CD14-positive monocyte (primary cell): ENCODE measurements at regions not wholly inside any gene's neighbourhood (a gene's known extent, or its start where the extent isn't known, plus 50 kb on each side); places are given as distances from the start of the nearest gene placed in this dataset.

Experiments used
- DNase-seq, 3 donors: peaks; one replicate each; pipeline ENCODE4 v3.0.0-alpha.2; 2011 to 2022
- H2AFZ ChIP-seq: 2 replicates; pipeline ENCODE4 v1.6.0; 2012; ENCODE audit warnings: mild to moderate bottlenecking, low read depth, low read length, inconsistent platforms; ENCODE audit not compliant: insufficient read depth, poor library complexity, severe bottlenecking
- H3K27ac ChIP-seq, 2 donors: 1 replicate in 1 of 2; 2 replicates in 1 of 2; pipeline ENCODE4 v1.5.1; 2012 to 2013; ENCODE audit warnings: low read length in 2 of 2, control low read depth in 1 of 2, inconsistent platforms in 1 of 2, low read depth in 1 of 2, mild to moderate bottlenecking in 1 of 2
- H3K27me3 ChIP-seq, 2 donors: one replicate each; pipeline versions ENCODE4 v1.6.0 to v1.6.1; 2011 to 2013; ENCODE audit warnings: low read length in 2 of 2; ENCODE audit not compliant: control insufficient read depth in 2 of 2, insufficient read depth in 2 of 2
- H3K36me3 ChIP-seq, 2 donors: replicated peaks in 1 of 2; 1 replicate in 1 of 2; 2 replicates in 1 of 2; pipeline versions ENCODE4 v1.5.1 to v1.6.1; 2012 to 2013; ENCODE audit warnings: low read length in 2 of 2, control low read depth in 1 of 2, inconsistent platforms in 1 of 2, mild to moderate bottlenecking in 1 of 2; ENCODE audit not compliant: insufficient read depth in 2 of 2, control insufficient read depth in 1 of 2
- H3K4me1 ChIP-seq, 2 donors: 1 replicate in 1 of 2; 2 replicates in 1 of 2; pipeline versions ENCODE4 v1.5.1 to v1.6.1; 2012 to 2013; ENCODE audit warnings: low read length in 2 of 2, control low read depth in 1 of 2, inconsistent platforms in 1 of 2, mild to moderate bottlenecking in 1 of 2, moderate library complexity in 1 of 2; ENCODE audit not compliant: insufficient read depth in 2 of 2, control insufficient read depth in 1 of 2
- H3K4me2 ChIP-seq: replicated peaks from 2 replicates; pipeline ENCODE3; 2012; ENCODE audit warnings: low read length, moderate library complexity, mild to moderate bottlenecking; ENCODE audit not compliant: poor library complexity, severe bottlenecking; ENCODE audit errors: extremely low read depth
- H3K4me3 ChIP-seq, 3 experiments: fragments of 200-600 bp in 1 of 3; sonication (generic) in 1 of 3; replicated peaks in 1 of 3; 1 replicate in 2 of 3; 2 replicates in 1 of 3; pipeline ENCODE4 v1.5.1; 2011 to 2013; ENCODE audit warnings: low read length in 3 of 3, mild to moderate bottlenecking in 3 of 3, control low read depth in 2 of 3, low read depth in 2 of 3, inconsistent platforms in 1 of 3, moderate library complexity in 1 of 3
- H3K79me2 ChIP-seq: 2 replicates; pipeline ENCODE4 v1.6.0; 2012; ENCODE audit warnings: mild to moderate bottlenecking, control low read depth, inconsistent platforms, low read length, moderate library complexity; ENCODE audit not compliant: insufficient read depth
- H3K9ac ChIP-seq: 2 replicates; pipeline ENCODE4 v1.6.0; 2017; ENCODE audit warnings: low read length, mild to moderate bottlenecking; ENCODE audit not compliant: insufficient read depth, poor library complexity, severe bottlenecking
- H3K9me3 ChIP-seq, 2 donors: replicated peaks in 1 of 2; 1 replicate in 1 of 2; 2 replicates in 1 of 2; pipeline versions ENCODE4 v1.5.1 to v1.6.1; 2012 to 2013; ENCODE audit warnings: low read length in 2 of 2, control low read depth in 1 of 2; ENCODE audit not compliant: control insufficient read depth in 1 of 2, insufficient read depth in 1 of 2
- H4K20me1 ChIP-seq: 2 replicates; pipeline ENCODE4 v1.6.0; 2012; ENCODE audit warnings: mild to moderate bottlenecking, low read length, control low read depth, moderate library complexity; ENCODE audit not compliant: insufficient read depth
- H3K27ac Mint-ChIP-seq, 7 donors: one replicate each; pipeline ENCODE4 v1.8.0; 2020; ENCODE audit warnings: mild to moderate bottlenecking in 7 of 7, mixed read lengths in 7 of 7, moderate library complexity in 6 of 7, inconsistent platforms in 2 of 7
- H3K27me3 Mint-ChIP-seq, 3 donors: one replicate each; pipeline ENCODE4 v1.8.0; 2021 to 2022; ENCODE audit warnings: low read depth in 3 of 3, mild to moderate bottlenecking in 3 of 3, mixed read lengths in 3 of 3, moderate library complexity in 3 of 3, inconsistent platforms in 1 of 3
- H3K36me3 Mint-ChIP-seq, 2 donors: one replicate each; pipeline ENCODE4 v1.8.0; 2020; ENCODE audit warnings: mixed read lengths in 2 of 2, inconsistent platforms in 1 of 2, mild to moderate bottlenecking in 1 of 2
- H3K4me1 Mint-ChIP-seq: one replicate; pipeline ENCODE4 v1.8.0; 2020; ENCODE audit warnings: mild to moderate bottlenecking, mixed read lengths
- H3K4me3 Mint-ChIP-seq, 2 donors: one replicate each; pipeline ENCODE4 v1.8.0; 2020; ENCODE audit warnings: mild to moderate bottlenecking in 2 of 2, mixed read lengths in 2 of 2, moderate library complexity in 1 of 2
- H3K9me3 Mint-ChIP-seq, 7 donors: one replicate each; pipeline ENCODE4 v1.8.0; 2020 to 2022; ENCODE audit warnings: mixed read lengths in 7 of 7, mild to moderate bottlenecking in 6 of 7, moderate library complexity in 6 of 7, inconsistent platforms in 2 of 7
- WGBS: methylation state at CpG from one replicate; pipeline ENCODE4 v1.1.5; 2013; ENCODE audit warnings: missing lambda C conversion rate; ENCODE audit not compliant: insufficient coverage; 5-methylcytosine and 5-hydroxymethylcytosine counted together
- intact Hi-C, 2 donors: fragments of 100-400 bp; cut with micrococcal nuclease; formaldehyde crosslinking; loops; one replicate each; pipeline versions ENCODE4 v1.15.0 to v1.15.1; 2023
- TF ChIP-seq, protein P1 (sequence below): fragments of 200-600 bp; IDR thresholded peaks from one replicate; pipeline ENCODE4 v1.8.0; 2022; ENCODE audit warnings: antibody characterized with exemption, mild to moderate bottlenecking

GRCh38 chr4:117157360-117157759 lies 72.0 kb upstream of the TRAM1L1 start:
- H3K9ac ChIP-seq: no peak overlapping the region
- no peak overlapping the region for H3K27ac ChIP-seq
- no peaks in the 10 kb centered on the region for H3K36me3 ChIP-seq
- no peaks in the 10 kb centered on the region for H3K36me3 Mint-ChIP-seq
- H3K4me3 Mint-ChIP-seq: no peak overlapping the region
- peaks cover 0 to 7% (median 6%) of the 10 kb centered on the region in 7 donors for H3K9me3 Mint-ChIP-seq
- no peaks in the 10 kb centered on the region for H3K4me1 ChIP-seq
- peaks cover 0 to 1% (median 1%) of the 10 kb centered on the region in 3 donors for H3K27me3 Mint-ChIP-seq
- no peak overlapping the region for H3K27ac Mint-ChIP-seq
- H3K4me2 ChIP-seq: no peak overlapping the region
- H3K27me3 ChIP-seq: no peaks in the 10 kb centered on the region
- intact Hi-C loops: no loop called here
- no peaks in the 10 kb centered on the region for H4K20me1 ChIP-seq
- no peak for DNase-seq
- H3K79me2 ChIP-seq: no peaks in the 10 kb centered on the region
- H3K4me3 ChIP-seq: no peak overlapping the region
- H3K4me1 Mint-ChIP-seq: no peaks in the 10 kb centered on the region
- no peak overlapping the region for H2AFZ ChIP-seq
- TF ChIP-seq, protein P1, sequence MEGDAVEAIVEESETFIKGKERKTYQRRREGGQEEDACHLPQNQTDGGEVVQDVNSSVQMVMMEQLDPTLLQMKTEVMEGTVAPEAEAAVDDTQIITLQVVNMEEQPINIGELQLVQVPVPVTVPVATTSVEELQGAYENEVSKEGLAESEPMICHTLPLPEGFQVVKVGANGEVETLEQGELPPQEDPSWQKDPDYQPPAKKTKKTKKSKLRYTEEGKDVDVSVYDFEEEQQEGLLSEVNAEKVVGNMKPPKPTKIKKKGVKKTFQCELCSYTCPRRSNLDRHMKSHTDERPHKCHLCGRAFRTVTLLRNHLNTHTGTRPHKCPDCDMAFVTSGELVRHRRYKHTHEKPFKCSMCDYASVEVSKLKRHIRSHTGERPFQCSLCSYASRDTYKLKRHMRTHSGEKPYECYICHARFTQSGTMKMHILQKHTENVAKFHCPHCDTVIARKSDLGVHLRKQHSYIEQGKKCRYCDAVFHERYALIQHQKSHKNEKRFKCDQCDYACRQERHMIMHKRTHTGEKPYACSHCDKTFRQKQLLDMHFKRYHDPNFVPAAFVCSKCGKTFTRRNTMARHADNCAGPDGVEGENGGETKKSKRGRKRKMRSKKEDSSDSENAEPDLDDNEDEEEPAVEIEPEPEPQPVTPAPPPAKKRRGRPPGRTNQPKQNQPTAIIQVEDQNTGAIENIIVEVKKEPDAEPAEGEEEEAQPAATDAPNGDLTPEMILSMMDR: no peak
- H3K9me3 ChIP-seq: peaks cover 9% of the 10 kb centered on the region in 2 donors

- Mint-ChIP-seq H3K36me3 (no peaks in the 10 kb centered on the region), H3K27ac (no peak overlapping the region), H3K9me3 (peaks cover 0 to 2% (median 0%) of the 10 kb centered on the region in 7 donors), H3K4me3 (no peak overlapping the region), H3K27me3 (peaks cover 0 to 1% (median 0%) of the 10 kb centered on the region in 3 donors), H3K4me1 (no peaks in the 10 kb centered on the region)
- intact Hi-C loops: no loop called here
- no peak overlapping the region for H2AFZ ChIP-seq
- H3K9me3 ChIP-seq: no peaks in the 10 kb centered on the region
- TF ChIP-seq, protein P1: no peak
- H3K4me2 ChIP-seq: no peak overlapping the region
- H3K4me1 ChIP-seq: no peaks in the 10 kb centered on the region
- H3K9ac ChIP-seq: no peak overlapping the region
- no peak overlapping the region for H3K4me3 ChIP-seq
- no peaks in the 10 kb centered on the region for H3K27me3 ChIP-seq
- DNase-seq: no peak
- H3K79me2 ChIP-seq: no peaks in the 10 kb centered on the region
- WGBS: no CpG with 5 or more reads among the region's 3 CpGs
- no peaks in the 10 kb centered on the region for H3K36me3 ChIP-seq
- no peaks in the 10 kb centered on the region for H4K20me1 ChIP-seq
- no peak overlapping the region for H3K27ac ChIP-seq
Observed at GRCh38 chr4:117162976-117163375, 77.6 kb upstream of the TRAM1L1 start.
